ENCODE measurements at regions not wholly inside any gene's neighbourhood (a gene's known extent, or its start where the extent isn't known, plus 50 kb on each side); places are given as distances from the start of the nearest gene placed in this dataset.

DNA sequence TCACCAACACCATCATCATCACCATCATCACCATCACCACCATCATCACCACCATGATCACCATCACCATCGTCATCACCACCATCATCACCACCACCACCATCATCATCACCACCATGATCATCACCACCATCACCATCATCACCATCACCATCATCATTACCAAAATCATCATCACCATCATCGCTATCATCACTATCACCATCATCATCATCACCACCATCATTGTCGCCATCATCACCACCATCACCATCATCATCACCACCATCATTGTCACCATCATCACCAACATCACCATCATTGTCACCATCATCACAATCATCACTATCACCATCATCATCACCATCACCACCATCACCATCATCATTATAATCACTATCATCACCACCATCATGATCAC is 893.5 kb downstream of the TBC1D22A start:
- Histone ChIP-seq H3K9me3 (ENCODE audit: control extremely low read depth in 1 of 3, control insufficient read depth in 2 of 3, insufficient read depth in 1 of 3, low read length in 2 of 3) (peaks cover 0 to 16% (median 0%) of the 10 kb centered on the region in 3 donors), H3K27me3 (replicated peaks in 1 of 4; ENCODE audit: control extremely low read depth in 1 of 4, control insufficient read depth in 3 of 4, insufficient read depth in 4 of 4, low read length in 3 of 4) (peaks cover 0 to 5% (median 0%) of the 10 kb centered on the region in 4 experiments), H2AFZ (ENCODE audit: insufficient read depth, low read depth, low read length, poor library complexity, severe bottlenecking) (no peak overlapping the region), H3K36me3 (replicated peaks in 1 of 2; ENCODE audit: control extremely low read depth in 1 of 2, control insufficient read depth in 1 of 2, extremely low read depth in 1 of 2, insufficient read depth in 2 of 2, low read length in 1 of 2) (no peaks in the 10 kb centered on the region), H3K27ac (ENCODE audit: low read length in 2 of 2) (no peak overlapping the region), H3K4me1 (ENCODE audit: control insufficient read depth in 2 of 2, insufficient read depth in 2 of 2, low read length in 2 of 2) (no peaks in the 10 kb centered on the region), H3K79me2 (ENCODE audit: control insufficient read depth, insufficient read depth, low read length) (no peaks in the 10 kb centered on the region), H3K4me2 (replicated peaks; ENCODE audit: low read depth, low read length, poor library complexity, severe bottlenecking) (no peak overlapping the region), H4K20me1 (ENCODE audit: control insufficient read depth, insufficient read depth, low read length, poor library complexity, severe bottlenecking) (no peaks in the 10 kb centered on the region), H3K4me3 (ENCODE audit: control extremely low read depth in 1 of 5, extremely low read depth in 1 of 5, insufficient read depth in 1 of 5, low read depth in 2 of 5, low read length in 4 of 5) (no peak overlapping the region), H3K9ac (ENCODE audit: low read length) (no peak overlapping the region)
- Mint-ChIP-seq H3K4me1 (no peaks in the 10 kb centered on the region), H3K27ac (no peak overlapping the region), H3K27me3 (no peaks in the 10 kb centered on the region), H3K9me3 (ENCODE audit: insufficient read depth) (peaks cover 3% of the 10 kb centered on the region), H3K4me3 (no peak overlapping the region)
- no peak for TF ChIP-seq EZH2 (IDR thresholded peaks at IDR 0.05; ENCODE audit: borderline replicate concordance, insufficient read depth, low read depth, low read length, poor library complexity, severe bottlenecking)
- TF ChIP-seq, protein P1, sequence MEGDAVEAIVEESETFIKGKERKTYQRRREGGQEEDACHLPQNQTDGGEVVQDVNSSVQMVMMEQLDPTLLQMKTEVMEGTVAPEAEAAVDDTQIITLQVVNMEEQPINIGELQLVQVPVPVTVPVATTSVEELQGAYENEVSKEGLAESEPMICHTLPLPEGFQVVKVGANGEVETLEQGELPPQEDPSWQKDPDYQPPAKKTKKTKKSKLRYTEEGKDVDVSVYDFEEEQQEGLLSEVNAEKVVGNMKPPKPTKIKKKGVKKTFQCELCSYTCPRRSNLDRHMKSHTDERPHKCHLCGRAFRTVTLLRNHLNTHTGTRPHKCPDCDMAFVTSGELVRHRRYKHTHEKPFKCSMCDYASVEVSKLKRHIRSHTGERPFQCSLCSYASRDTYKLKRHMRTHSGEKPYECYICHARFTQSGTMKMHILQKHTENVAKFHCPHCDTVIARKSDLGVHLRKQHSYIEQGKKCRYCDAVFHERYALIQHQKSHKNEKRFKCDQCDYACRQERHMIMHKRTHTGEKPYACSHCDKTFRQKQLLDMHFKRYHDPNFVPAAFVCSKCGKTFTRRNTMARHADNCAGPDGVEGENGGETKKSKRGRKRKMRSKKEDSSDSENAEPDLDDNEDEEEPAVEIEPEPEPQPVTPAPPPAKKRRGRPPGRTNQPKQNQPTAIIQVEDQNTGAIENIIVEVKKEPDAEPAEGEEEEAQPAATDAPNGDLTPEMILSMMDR (IDR thresholded peaks at IDR 0.05) = no peak
- WGBS (ENCODE audit: insufficient coverage) = 62% methylated on average over 3 of the region's 3 CpGs
- intact Hi-C loops (cut with micrococcal nuclease) = no loop called here
- ChIA-PET POLR2A (no interaction called here), CTCF (no interaction called here)
- DNase-seq = no peak
- no peak for ATAC-seq (ENCODE audit: low read depth)

DNA sequence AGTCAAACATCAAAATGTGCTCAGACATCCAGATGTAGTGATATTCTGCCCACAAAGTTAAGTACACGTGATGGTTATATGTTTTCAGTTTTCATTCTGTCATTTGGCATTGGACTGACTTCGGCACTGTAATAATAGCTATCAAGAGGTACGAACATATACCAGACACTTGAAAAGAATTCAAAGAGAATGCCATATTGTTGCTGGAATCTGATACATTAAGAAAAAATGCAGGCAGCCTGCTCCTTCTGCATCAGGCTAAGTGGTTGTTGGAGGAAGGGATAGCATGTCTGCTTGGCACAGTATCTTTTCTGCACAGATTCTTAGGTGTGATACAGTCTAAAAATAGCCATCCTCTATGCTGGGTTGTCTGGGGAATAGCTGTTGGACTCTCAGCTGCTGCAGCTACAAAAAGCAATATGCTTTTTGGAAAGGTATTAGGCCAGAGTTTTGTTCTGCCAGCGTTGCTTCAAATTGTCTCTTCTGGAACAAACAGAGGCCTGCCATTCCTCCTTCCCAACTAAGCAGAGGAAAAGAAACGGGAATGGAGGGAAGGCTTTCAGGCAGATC is 892.6 kb downstream of the TBC1D22A start:
- no peak overlapping the region for H3K4me3 ChIP-seq (ENCODE audit: control extremely low read depth in 1 of 5, extremely low read depth in 1 of 5, insufficient read depth in 1 of 5, low read depth in 2 of 5, low read length in 4 of 5)
- H3K9me3 ChIP-seq (ENCODE audit: control extremely low read depth in 1 of 3, control insufficient read depth in 2 of 3, insufficient read depth in 1 of 3, low read length in 2 of 3) = peaks cover 0 to 16% (median 0%) of the 10 kb centered on the region in 3 donors
- no peaks in the 10 kb centered on the region for H3K79me2 ChIP-seq (ENCODE audit: control insufficient read depth, insufficient read depth, low read length)
- Mint-ChIP-seq H3K4me1 (no peaks in the 10 kb centered on the region), H3K27ac (no peak overlapping the region), H3K27me3 (no peaks in the 10 kb centered on the region), H3K9me3 (ENCODE audit: insufficient read depth) (peaks cover 3% of the 10 kb centered on the region), H3K4me3 (no peak overlapping the region)
- H3K27me3 ChIP-seq (replicated peaks in 1 of 4; ENCODE audit: control extremely low read depth in 1 of 4, control insufficient read depth in 3 of 4, insufficient read depth in 4 of 4, low read length in 3 of 4) = peaks cover 0 to 5% (median 0%) of the 10 kb centered on the region in 4 experiments
- H3K36me3 ChIP-seq (replicated peaks in 1 of 2; ENCODE audit: control extremely low read depth in 1 of 2, control insufficient read depth in 1 of 2, extremely low read depth in 1 of 2, insufficient read depth in 2 of 2, low read length in 1 of 2) = no peaks in the 10 kb centered on the region
- intact Hi-C loops (cut with micrococcal nuclease) = no loop called here
- H3K27ac ChIP-seq (ENCODE audit: low read length in 2 of 2) = no peak overlapping the region
- no peak overlapping the region for H3K9ac ChIP-seq (ENCODE audit: low read length)
- H3K4me2 ChIP-seq (replicated peaks; ENCODE audit: low read depth, low read length, poor library complexity, severe bottlenecking) = no peak overlapping the region
- CTCF ChIA-PET = interaction anchor here (0.6 kb wide), 1 partner anchor 1135 kb away, joined by 3 read pairs; no protein-coding TSS in a partner anchor
- POLR2A ChIA-PET = no interaction called here
- no peak overlapping the region for H2AFZ ChIP-seq (ENCODE audit: insufficient read depth, low read depth, low read length, poor library complexity, severe bottlenecking)
- no peaks in the 10 kb centered on the region for H4K20me1 ChIP-seq (ENCODE audit: control insufficient read depth, insufficient read depth, low read length, poor library complexity, severe bottlenecking)
- 100% methylated on average over 2 of the region's 5 CpGs for WGBS (ENCODE audit: insufficient coverage)
- no peaks in the 10 kb centered on the region for H3K4me1 ChIP-seq (ENCODE audit: control insufficient read depth in 2 of 2, insufficient read depth in 2 of 2, low read length in 2 of 2)
- TF ChIP-seq, protein P1 (IDR thresholded peaks at IDR 0.05) = no peak
- no peak for TF ChIP-seq EZH2 (IDR thresholded peaks at IDR 0.05; ENCODE audit: borderline replicate concordance, insufficient read depth, low read depth, low read length, poor library complexity, severe bottlenecking)
- DNase-seq (no peak), ATAC-seq (ENCODE audit: low read depth) (no peak)
